Right forelimb (tissue), 1 donor: ENCODE measurements at regions not wholly inside any gene's neighbourhood (a gene's known extent, or its start where the extent isn't known, plus 50 kb on each side); places are given as distances from the start of the nearest gene placed in this dataset.

Experiments
- DNase-seq: peaks from one replicate; pipeline ENCODE4 v3.0.0-alpha.2; 2018

DNA sequence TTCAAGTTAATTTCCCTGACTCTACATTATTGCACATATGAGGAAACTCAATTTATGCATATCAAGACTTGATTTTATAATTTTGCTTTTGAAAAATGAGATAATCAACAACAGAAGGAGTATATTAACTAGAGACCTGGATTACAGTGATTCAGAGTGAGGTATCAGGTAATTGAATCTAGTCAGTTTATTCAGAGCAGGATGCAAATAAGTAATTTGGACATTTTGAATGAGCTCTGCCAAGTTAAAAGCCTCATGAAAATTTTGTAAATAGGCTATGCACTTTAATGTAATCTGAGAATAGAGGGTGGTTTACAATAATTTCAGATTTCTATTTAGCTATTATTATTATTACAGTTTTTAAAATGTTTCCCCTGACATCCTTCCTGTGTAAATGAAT is 203.7 kb upstream of the EMCN start:
- DNase-seq, result no peak

DNA sequence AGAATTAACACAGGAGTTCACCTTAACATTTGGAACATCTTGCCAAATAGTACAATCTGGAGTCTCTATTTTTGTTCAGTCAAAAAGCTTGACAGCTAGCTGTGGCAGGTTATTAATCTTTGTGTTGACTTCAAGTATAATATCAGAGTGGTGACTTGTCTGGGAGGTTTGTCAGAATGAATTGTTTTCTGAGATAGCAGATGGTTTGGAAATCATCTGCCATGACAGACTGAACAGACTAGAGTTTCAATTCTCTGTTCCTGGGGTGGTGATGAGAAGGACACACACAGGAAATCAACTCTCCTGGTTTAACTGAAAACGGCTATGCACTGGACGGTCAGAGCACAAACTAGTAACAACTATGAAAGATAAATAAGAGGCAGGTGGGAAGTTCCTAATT is 203.3 kb upstream of the EMCN start:
- no peak for DNase-seq

DNA sequence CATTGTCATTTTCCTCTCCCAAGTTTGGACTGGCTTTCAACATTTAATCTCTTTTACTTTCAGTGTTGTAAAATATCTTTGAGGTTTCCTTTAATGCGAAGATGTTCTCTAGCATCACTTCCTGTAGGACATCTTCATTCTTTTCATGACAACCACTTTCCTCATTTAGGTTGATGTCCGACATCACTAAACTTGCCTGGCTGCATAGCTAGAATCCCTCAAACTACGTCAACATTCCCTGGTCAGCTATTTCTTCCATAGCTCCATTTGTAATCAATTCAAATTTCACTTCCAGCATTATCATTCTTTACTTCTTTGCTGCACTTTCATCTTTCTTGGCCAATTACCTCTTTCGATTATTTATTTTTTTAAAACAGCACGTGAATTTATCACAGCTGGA is 198.6 kb upstream of the EMCN start:
- no peak for DNase-seq

DNA sequence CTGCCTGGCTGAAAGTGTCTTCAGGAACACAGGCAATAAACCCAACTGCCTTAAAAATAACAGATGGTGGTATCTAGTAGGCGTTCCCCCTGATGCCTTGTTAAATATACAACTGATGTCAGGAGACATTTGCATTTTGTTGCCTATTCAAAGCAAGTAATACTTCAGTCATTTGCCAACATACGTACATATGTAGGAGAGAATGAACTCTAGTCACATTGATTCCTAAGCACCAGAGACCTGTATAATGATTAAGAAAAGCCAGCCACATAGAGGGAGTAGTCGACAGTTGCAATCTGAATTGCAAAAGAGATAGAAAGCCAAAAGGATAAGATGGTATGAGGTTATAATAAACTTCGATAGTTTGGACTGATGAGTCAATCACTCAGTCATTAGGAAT is 191.0 kb upstream of the EMCN start:
- no peak for DNase-seq

DNA sequence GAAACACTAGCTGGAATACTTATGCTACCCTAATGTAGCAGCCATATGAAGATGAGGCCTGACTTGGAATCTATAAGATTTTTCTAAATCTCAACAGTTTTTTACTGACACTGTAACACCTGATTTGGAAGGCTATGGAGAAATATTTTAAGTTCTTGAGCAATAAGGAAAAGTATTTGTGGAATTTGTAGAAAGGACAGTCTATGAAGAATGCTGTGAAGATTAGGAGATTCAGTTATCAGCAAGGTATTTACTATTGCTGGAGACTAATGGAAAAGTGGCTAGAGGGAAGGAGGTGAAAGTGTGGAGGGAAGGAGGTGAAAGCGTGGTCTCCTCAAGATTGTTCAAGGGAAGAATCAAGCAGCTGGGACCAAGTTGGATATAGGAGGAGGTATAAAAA is 190.0 kb upstream of the EMCN start:
- DNase-seq, result no peak

DNA sequence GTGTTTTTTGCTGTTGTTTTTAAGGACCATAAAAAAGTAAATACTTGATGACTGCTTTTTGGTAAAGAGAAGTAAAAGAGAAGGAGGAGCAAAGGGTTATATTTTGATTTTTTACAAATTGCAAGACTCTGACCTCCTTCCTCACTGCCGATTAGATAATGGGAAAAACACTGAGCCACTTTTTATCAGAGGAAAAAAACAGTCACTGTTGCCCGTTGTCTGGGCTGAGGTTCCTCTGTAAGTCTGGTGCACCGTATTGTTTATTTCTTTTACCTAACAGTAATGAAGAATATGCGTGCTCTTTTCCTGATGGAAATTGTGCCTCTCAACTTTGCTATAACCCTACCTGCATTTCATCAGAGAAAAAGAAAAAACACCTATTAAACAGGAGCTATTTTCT is 178.7 kb upstream of the EMCN start:
- no peak for DNase-seq

DNA sequence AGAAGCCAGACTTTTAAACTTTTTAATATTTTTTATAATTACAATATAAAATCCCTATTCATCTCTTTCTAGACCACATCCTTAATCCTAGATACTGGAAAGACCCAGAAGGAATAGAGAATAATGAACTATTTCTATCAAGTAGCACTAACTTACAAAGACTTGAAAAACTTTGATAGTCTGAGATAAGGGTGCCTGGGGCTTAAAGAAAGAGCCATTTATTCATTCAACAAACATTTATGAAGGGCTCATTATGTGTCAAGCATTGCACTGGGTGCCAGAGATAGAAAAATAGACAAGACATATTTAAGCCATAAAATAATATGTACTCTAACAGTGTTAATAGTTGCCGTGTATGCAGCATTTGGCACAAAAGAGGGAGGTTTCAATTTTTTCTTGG is 178.0 kb upstream of the EMCN start:
- no peak for DNase-seq

DNA sequence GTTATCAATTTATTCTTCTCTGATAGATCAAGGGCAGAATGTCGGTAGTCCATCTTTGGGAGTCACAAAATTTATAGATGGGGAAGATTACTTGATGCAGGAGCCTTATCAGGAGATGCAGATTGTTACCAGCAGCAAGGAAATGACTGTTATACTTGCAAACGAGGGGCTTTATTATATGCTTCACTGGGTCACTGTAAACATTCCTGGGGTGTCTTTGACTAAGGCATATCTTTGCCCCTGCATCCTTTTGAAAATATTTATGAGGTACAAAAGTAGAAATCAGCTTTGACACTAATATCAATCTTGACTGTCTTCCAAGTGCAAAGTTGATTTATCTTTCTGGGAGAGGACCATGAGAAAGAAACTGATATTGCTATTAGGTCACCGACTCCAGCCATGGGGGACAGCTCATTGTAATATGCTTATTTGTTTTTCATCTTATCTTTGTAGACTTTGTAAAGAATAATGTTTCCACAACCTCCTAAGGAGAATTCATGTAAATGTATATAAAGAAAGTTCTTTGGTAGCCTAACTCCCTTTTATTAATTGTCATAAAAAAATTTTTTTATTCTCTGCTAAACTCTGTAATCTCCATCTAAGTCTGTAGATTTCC is 177.3 kb upstream of the EMCN start:
- DNase-seq, result no peak

DNA sequence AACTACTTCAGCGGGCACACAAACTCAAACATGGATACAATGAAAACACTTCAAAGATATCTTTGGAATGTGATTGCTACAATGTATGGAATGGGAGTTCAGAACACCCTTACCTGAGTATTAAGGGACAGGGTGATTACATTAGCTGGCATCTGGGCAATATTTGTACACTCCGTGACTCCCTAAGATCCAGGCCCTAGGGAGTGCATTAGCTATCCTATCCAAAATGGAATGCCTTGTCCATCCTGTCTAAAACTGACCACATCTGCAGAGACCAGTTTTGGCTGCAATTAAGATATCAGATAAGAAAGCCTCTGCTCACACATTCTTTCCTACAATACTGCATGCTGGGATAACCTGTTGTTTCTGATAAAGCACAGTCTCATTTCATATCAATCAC is 176.6 kb upstream of the EMCN start:
- DNase-seq, result no peak

DNA sequence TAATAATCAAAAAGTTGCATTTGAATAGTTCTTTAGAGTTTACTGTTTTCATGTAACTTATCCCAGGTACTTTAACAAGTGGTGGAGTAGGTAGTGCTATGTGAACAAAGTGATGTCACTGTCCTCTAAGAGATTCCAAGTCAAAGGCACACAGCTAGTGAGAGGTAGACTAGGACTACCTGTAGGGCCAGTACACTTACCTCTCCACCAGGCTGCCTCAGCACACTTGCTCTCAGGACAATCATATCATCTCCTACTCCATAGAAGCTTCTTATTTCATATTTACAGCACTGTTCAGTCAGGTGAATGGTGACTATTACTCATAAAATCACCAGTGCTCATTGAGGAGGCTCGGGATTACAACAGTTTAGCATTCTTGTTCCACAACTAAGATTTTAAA is 173.0 kb upstream of the EMCN start:
- no peak for DNase-seq

DNA sequence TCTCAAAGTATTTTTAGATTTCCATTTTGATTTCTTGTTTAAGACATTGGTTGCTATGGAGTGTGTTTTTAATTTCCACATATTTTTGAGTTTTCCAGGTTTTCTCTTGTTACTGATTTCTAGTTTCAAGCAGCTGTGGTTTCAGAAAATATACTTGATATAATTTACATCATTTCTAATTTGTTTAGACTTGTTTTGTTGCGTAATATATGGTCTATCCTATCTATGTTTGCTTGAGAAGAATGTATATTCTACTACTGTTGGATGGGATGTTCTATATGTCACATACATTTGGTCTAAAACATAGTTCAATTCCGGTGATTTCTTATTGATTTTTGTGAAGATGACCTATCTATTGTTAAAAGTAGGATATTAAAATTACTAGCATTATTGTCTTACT is 170.5 kb upstream of the EMCN start:
- DNase-seq, result no peak

DNA sequence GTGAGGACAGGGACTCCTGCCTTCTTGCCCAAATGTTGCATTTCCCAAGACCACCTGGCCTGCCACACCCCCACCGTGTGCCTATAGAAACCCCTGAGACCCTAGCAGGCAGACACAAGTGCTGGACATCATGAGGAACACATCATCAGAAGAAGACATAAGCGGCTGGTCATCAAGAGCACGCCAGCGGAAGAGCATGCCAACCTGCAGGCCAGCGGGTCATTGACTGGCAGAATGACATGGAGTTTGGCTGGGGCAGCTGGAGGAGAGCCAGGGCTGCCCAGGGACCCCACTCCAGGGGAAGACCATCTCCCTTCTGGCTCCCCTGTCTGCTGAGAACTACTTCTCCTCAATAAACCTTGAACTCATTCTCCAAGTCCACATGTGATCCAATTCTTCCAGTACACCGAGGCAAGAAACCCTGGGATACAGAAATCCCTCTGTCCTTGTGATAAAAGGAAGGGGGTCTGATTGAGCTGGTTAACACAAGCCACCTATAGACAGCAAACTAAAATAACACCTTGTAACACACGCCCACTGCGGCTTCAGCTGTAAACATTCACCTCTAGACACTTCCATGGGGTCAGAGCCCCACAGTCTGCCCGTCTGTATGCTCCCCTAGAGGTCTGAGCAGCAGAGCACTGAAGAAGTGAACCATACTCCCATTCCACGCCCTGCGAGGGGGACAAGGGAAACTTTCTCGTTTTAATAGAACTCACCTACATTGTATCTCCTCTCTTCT is 164.8 kb upstream of the EMCN start:
- no peak for DNase-seq

DNA sequence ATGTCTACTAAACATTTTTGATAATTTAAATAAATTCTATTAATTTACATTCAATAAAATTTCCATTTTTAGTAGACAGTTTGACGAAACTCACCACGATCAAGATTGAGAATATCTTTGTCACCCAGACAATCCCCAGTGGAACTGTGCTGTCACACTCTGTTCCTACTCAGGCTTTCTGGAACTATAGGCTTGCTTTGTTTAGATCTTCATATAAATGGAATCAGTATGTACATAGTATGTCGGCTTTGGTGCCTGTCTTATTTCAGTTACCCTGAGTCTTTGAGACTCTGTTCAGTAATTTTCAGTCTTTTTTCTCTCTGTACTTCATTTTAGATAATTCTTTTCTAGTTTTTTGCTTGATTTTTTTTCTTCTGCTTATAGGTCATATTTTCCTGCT is 163.5 kb upstream of the EMCN start:
- DNase-seq, result no peak

DNA sequence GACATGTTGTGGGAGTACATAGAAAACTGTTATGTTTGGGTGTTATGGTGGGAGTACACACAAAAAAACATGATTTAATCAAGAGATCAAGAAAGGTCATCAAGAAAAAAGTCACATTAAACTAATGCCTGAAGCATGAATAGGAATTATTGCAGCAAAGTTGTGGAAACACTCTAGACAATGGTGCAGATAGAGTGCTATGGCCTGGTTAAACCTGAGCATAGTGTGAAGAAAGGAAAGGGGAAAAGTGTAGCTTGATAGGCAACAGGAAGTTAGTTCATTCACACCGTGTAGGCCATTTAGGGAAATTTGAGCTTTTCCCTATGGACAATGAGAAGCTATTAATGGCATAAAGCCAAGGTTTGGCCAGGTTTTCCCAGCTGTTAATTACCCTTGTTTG is 162.1 kb upstream of the EMCN start:
- no peak for DNase-seq

DNA sequence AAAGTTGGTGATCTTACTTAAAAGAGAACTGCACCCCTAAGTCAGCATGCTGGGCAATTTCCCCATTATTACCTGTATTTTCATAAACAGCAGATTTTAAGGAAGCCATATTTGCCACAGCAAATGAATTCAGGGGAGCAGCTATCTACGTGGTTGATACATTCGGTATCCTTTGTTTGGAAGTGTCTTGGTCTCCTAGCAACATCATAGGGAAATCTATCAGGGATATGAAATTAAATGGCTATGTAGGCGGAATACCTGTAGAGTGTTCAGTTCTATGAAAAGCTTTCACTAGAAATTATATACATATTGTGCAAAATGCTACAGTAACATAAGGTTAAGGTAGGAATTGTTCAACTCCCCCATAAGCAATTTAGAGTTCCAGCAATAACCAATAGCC is 157.2 kb upstream of the EMCN start:
- no peak for DNase-seq

DNA sequence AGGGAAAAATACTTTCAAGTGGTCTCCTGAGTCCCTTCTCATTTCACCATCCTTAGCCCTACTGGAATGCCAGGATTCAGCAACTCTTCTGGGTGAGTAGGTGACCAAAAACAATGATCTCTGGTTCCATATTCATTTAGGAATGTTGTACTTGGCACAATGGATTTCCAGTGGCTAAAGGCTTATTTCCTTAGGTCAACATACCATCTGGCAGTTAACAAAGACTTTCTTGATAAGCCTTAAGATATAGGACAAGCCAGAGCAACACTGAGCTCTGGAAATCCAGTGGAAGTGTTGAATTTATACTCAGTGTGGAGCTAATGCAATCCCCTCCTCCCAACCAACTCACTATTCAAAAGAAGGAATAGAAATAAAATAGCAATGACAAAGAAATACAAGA is 139.4 kb upstream of the EMCN start:
- no peak for DNase-seq

DNA sequence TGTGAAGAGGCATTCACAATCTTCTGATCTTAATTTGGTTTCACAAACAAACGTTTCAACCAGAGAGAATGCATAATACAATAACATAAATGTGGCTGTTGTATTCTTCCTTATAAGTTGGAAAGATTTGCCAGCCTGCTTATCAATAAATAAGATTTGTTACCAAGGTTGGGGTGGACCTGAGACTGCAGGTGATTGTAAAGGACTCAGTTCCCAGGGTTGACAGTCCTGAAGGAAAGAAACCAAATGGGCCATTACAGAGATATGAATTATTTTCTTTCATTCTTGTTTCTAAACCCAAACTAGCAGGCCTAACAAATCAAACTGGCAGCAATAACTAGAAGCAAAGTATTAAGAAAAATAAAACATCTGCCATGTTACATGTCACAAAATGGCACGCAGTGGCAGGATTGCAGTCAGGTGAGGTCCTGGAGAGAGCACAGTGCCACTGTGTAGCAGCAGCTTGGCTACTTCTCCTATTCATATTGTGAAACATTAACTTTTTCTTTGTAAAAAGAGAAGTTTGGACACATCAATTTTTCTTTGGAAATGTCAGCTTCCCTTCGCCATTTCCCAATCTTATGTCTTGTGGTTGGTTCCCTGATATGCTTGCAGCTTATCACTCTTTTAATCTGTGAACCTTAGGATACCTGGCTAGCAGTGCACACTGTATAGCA is 133.8 kb upstream of the EMCN start:
- no peak for DNase-seq

DNA sequence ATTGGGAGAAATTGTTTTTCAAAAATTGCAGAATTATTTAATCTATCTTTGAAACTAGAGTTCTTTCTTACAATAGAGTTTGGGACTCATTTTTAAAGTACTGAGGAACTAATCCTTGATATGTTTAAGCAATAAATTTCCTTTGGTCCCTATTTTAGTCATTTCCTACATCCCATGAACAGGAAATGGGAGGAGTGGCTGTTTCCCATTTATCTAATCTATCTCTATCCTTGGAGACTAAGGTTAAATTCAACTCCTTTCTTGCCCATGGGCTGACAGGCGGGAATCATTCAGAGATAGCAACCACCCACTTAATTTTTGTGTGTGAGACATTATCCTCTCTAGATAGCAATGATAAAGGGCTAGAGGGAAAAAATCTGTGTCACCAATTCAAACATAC is 131.6 kb upstream of the EMCN start:
- no peak for DNase-seq

DNA sequence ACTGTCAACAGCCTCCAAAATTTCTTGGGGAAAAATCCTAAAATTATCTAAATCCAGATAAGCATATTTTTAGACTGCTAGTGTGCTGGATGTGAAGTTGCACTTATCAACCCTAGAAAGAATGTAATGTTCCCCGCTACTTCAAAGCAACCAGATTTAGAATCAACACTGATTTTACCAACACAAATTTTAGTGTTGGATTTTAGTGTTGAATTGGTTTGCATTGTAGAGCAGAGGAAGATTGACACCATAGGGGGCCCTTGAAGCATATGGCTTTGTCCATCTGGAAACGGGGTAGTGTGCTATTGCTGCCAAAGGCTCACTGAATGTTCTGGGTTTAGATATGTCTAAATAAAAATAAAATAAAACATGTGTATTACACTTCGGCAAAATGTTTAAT is 126.3 kb upstream of the EMCN start:
- DNase-seq, result no peak

DNA sequence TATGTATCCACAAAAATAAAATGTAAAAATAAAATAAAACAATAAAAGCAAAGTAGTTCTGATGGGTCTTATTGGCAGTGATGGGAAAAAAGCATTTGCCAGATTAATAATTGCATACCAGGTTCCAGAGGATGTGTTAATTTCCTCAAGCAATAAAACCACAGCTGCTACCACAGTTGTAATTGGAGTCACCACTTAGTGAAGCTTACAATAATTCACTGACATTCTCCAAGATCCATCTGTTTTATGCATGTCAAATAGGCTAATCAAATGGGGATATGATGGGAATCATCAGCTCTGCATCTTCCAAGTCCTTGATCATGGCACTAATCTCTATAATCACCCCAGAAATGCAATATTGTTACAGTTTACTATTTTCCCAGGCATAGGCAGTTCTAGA is 123.5 kb upstream of the EMCN start:
- no peak for DNase-seq

DNA sequence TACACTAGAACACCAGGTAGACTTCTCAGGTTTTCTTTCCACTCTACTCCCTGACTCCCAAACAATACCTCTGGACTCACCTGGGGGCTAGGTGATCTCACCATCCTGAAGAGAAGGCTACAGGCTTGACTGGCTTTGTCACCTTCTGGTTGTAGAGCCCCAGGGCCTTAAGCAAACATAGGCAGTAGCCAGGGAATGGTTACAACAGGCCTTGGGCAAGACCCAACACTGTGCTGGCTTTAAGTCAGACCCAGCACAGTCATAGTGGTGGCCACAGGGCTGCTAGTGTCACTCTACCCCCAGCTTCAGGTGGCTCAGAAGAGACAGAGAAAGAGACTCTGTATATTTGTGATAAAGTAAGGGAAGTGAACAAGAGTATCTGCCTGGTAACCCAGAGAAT is 118.1 kb upstream of the EMCN start:
- DNase-seq, result no peak

DNA sequence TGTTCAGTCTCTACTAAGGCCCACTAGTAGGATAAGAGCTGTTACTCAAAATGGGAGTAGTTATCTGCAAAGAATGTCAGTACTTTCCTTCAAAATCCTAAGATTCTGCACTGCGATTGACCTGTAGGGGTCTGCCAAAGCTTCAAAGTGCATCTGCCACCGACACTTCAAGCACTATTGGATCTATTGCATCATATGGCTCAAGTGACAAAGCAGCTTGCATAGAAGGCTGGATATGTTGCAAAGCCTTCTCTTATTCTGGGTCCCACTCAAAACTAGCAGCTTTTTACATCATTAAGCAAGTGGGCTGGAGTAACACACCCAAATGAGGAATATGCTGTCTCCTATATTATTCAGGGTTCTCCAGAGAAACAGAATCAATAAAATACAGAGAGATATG is 115.4 kb upstream of the EMCN start:
- DNase-seq, result no peak

DNA sequence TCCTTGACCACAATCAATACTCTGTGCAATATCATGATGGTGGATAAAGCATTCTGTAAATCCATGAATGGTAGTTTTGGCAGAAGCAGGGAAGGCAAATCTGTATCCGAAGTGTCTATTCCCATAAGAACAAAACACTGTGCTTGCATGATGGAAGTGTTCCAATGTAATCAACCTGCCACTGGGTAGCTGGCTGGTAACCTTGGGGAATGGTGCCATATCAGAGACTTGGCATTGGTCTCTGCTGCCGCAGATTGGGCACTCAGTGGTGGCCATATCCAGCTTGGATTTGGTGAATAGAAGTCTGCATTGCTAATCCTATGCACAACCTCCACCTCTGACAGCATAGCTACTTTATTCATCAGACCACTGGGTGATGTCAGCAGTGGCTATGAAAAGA is 114.3 kb upstream of the EMCN start:
- no peak for DNase-seq

DNA sequence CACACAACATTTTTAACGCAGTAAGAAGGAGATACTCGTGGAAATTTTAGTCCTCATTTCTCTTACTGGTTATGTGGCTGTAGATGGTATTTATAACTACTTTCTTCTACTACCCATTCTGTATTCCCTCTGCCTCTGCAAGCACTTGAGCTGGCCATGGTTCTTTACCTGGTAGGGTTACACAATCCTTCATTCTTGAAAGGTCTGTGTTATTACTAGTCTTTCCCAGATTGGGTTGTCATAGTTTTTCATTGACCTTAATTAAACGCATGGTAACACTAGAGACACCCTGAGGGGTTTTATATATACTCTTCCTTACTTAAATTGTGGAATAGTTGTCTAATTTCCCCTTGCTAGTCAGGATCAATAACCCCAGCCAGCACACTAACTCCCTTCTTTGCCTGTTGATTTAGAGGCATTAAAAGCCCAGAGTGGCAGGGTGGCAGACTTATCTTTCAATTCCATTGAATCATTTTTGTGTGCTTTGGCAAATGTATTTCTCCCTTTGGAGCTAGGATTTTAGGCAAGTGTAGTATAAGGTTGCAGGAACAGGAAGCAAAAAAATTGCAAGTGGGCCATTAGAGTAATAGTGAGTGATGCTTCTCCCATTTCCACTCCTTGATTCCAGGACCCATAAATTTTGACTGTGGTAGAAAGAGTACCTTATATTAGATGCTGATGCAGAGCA is 113.6 kb upstream of the EMCN start:
- DNase-seq, result no peak
